ENCODE measurements at regions not wholly inside any gene's neighbourhood (a gene's known extent, or its start where the extent isn't known, plus 50 kb on each side); places are given as distances from the start of the nearest gene placed in this dataset.

DNA sequence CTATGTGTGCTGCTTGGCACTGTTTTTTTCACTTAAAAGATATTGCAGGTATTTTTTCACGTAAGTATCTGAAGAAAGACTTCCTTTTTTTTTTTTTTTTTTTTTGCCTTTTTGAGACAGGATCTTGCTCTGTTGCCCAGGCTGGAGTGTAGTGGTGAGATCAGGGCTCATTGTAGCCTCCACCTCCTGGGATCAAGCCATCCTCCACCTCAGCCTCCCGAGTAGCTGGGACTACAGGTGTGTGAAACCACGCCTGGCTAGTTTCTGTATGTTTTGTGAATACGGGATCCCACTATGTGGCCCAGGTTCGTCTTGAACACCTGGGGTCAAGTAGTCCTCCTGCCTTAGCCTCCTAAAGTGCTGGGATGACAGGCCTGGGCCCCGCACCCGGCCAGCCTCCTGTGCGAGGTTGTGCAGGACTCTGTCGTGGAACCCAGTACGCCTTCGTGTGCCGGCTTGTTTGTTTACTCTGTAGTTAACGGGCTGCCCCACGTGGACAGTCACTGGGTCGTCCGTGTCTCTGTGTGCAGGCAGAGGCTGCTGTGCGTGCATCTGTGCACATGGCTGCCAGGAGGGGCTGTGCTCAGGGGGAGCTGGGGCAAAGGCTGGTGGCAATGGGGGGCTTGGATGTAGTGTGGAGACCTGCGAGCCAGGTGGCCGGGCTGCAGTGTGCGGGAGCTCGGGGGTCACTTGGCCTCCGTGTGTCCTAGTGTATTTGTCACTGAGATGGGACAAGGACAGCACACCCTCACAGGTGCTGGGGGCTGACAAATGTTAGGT, 179.5 kb downstream of the ADRA2C start:
- TF ChIP-seq TAF1 (IDR thresholded peaks at IDR 0.05; ENCODE audit: borderline replicate concordance, insufficient read depth, low read length) (no peak), POLR2AphosphoS5 (IDR thresholded peaks at IDR 0.05; ENCODE audit: low read depth, low read length) (no peak), FOXP2 (optimal IDR thresholded peaks at IDR 0.05; ENCODE audit: borderline replicate concordance, extremely low read depth, extremely low read length, insufficient read depth) (no peak), SIN3A (IDR thresholded peaks at IDR 0.05; ENCODE audit: borderline replicate concordance, insufficient read depth, low read length) (no peak)
- TF ChIP-seq, protein P1, sequence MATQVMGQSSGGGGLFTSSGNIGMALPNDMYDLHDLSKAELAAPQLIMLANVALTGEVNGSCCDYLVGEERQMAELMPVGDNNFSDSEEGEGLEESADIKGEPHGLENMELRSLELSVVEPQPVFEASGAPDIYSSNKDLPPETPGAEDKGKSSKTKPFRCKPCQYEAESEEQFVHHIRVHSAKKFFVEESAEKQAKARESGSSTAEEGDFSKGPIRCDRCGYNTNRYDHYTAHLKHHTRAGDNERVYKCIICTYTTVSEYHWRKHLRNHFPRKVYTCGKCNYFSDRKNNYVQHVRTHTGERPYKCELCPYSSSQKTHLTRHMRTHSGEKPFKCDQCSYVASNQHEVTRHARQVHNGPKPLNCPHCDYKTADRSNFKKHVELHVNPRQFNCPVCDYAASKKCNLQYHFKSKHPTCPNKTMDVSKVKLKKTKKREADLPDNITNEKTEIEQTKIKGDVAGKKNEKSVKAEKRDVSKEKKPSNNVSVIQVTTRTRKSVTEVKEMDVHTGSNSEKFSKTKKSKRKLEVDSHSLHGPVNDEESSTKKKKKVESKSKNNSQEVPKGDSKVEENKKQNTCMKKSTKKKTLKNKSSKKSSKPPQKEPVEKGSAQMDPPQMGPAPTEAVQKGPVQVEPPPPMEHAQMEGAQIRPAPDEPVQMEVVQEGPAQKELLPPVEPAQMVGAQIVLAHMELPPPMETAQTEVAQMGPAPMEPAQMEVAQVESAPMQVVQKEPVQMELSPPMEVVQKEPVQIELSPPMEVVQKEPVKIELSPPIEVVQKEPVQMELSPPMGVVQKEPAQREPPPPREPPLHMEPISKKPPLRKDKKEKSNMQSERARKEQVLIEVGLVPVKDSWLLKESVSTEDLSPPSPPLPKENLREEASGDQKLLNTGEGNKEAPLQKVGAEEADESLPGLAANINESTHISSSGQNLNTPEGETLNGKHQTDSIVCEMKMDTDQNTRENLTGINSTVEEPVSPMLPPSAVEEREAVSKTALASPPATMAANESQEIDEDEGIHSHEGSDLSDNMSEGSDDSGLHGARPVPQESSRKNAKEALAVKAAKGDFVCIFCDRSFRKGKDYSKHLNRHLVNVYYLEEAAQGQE (IDR thresholded peaks at IDR 0.05; ENCODE audit: insufficient read depth in 1 of 2, low read depth in 2 of 2, low read length in 2 of 2), result no peak

- peak; percentile 40; the same call in 1 of the 2 replicates for TF ChIP-seq POLR2AphosphoS5 (IDR thresholded peaks at IDR 0.05; ENCODE audit: low read depth, low read length)
- TF ChIP-seq TAF1 (IDR thresholded peaks at IDR 0.05; ENCODE audit: borderline replicate concordance, insufficient read depth, low read length), result 0 out of 2 replicates have a peak, but pooled peaks have one; percentile 43
- 0 out of 2 replicates have a peak, but pooled peaks have one; percentile 8 for TF ChIP-seq SIN3A (IDR thresholded peaks at IDR 0.05; ENCODE audit: borderline replicate concordance, insufficient read depth, low read length)
Measured at GRCh38 chr4:3955321-3956164, 189.4 kb downstream of the ADRA2C start.

All from PFSK-1 (cell line).